GM19452 (cell line): ENCODE measurements at regions not wholly inside any gene's neighbourhood (a gene's known extent, or its start where the extent isn't known, plus 50 kb on each side); places are given as distances from the start of the nearest gene placed in this dataset.
"Not testable (repeated sequence)": the region's sequence is repeated elsewhere in the genome, so short reads cannot be mapped to it uniquely, and the experiment has no call there.

Experiments
- ATAC-seq: cut with Tn5 transposase; IDR thresholded peaks from one replicate; pipeline ENCODE4 v1.9.1; 2021; ENCODE audit not compliant: unreplicated experiment

- peak; percentile 75 for ATAC-seq
Measured at GRCh38 chr2:16773080-16773713, 107.6 kb upstream of the CYRIA start.

GRCh38 chr2:16767789-16768476 is 102.3 kb upstream of the CYRIA start:
- no peak for ATAC-seq

GRCh38 chr2:16765356-16765755 is 99.7 kb upstream of the CYRIA start:
- ATAC-seq, result no peak

- no peak for ATAC-seq
Measured at GRCh38 chr2:16764487-16764886, 98.9 kb upstream of the CYRIA start.

GRCh38 chr2:16763493-16763899 is 97.9 kb upstream of the CYRIA start:
- ATAC-seq, result no peak

GRCh38 chr2:16763056-16763455 is 97.4 kb upstream of the CYRIA start:
- no peak for ATAC-seq

- ATAC-seq, result no peak
Measured at GRCh38 chr2:16760426-16760825, 94.8 kb upstream of the CYRIA start.

- peak; percentile 93 for ATAC-seq
Measured at GRCh38 chr2:16756831-16757644, 91.4 kb upstream of the CYRIA start.

GRCh38 chr2:16755442-16755841 is 89.8 kb upstream of the CYRIA start:
- no peak for ATAC-seq

GRCh38 chr2:16753025-16753424 is 87.4 kb upstream of the CYRIA start:
- ATAC-seq, result not testable (repeated sequence)

GRCh38 chr2:16750925-16751214 is 85.2 kb upstream of the CYRIA start:
- ATAC-seq, result not testable (repeated sequence)

- no peak for ATAC-seq
Measured at GRCh38 chr2:16750175-16750924, 84.7 kb upstream of the CYRIA start.

GRCh38 chr2:16748511-16749266 is 83.1 kb upstream of the CYRIA start:
- not testable (repeated sequence) for ATAC-seq

GRCh38 chr2:16747689-16748088 is 82.1 kb upstream of the CYRIA start:
- no peak for ATAC-seq

GRCh38 chr2:16747257-16747656 is 81.6 kb upstream of the CYRIA start:
- ATAC-seq, result no peak

- ATAC-seq, result no peak
Measured at GRCh38 chr2:16746833-16747232, 81.2 kb upstream of the CYRIA start.

GRCh38 chr2:16746329-16746728 is 80.7 kb upstream of the CYRIA start:
- no peak for ATAC-seq

- no peak for ATAC-seq
Measured at GRCh38 chr2:16745466-16745865, 79.8 kb upstream of the CYRIA start.

- no peak for ATAC-seq
Measured at GRCh38 chr2:16744521-16744920, 78.9 kb upstream of the CYRIA start.

- ATAC-seq, result no peak
Measured at GRCh38 chr2:16742026-16742425, 76.4 kb upstream of the CYRIA start.

GRCh38 chr2:16741498-16741897 is 75.9 kb upstream of the CYRIA start:
- no peak for ATAC-seq
